ENCODE measurements at regions not wholly inside any gene's neighbourhood (a gene's known extent, or its start where the extent isn't known, plus 50 kb on each side); places are given as distances from the start of the nearest gene placed in this dataset.

DNA sequence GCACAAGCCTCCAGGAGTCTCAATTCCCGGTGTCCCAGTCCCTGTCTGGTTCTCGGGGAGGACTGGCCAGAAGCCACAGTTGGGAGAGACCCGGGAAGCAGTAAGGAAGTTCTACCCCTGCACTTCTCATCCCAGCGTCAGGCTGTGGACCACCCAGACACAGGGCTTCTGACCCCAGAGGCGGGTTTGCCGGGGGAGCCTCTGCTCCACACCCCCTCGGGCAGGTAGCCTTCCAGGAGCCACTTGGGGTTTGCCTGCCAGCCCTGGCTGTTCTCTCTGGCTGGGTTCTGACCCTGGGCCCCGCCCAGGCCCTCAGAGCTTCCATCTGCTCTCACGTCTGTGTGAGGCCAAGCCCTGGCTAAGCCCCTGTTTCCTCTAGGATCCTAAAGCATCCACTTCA lies 94.4 kb upstream of the GPC1 start:
- no peak for DNase-seq (ENCODE audit: low read depth in 2 of 2)

DNA sequence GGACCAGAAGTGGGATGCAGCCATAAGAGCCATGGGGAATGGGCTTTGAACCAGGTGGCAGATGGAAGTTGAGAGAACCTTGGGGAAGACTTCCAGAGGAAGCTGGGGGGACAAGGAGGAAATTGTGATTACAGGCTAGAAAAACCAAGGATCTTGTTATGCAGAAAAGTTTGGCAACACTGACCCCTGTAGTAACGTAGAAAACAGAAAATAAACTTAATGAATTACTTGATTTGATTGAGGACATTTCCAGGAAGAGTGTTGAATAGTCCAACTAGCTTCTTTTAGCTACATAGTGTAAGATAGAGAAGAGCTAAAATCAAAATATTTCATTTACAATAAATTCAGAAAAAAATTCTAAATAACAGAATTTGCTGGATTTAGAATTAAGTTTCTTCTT lies 91.9 kb upstream of the GPC1 start:
- DNase-seq (ENCODE audit: low read depth in 2 of 2) = no peak

GRCh38 chr2:240344904-240345303 lies 90.6 kb upstream of the GPC1 start:
- DNase-seq (ENCODE audit: low read depth in 2 of 2) = no peak

DNA sequence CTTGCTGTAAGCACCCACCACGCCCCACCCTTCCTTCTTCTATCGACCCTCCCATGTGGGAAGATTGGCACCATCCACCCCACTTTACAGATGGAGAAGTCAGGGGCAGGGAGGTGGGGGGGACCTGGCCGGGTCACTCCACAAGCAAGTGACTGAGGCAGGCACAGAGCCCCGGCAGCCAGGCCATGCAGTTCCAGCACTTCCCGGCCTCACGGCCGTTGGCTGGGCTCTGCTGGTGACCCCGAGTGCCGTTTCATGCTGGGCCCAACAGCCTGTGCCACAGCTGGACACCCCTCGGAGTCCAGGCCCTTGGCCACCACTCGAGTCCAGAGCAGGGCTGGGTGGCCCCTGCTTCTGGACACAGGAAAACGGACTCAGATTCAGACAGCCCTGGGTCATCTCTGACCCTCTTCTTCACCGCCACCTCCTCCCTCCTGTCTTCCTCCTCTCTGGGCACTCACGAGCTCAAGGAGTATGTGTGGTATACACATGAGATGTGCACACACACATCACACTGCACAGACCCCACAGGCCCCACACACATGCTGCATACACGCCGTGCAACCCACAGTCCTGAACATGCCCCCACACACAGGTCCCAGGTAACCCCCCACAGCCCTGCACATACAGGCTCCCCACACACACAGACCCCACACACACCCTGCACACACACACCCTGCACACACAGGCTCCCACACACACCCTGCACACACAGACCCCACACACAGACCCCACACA lies 89.3 kb upstream of the GPC1 start:
- no peak for DNase-seq (ENCODE audit: low read depth in 2 of 2)

GRCh38 chr2:240346753-240347372 lies 88.6 kb upstream of the GPC1 start:
- no peak for DNase-seq (ENCODE audit: low read depth in 2 of 2)

- DNase-seq (ENCODE audit: low read depth in 2 of 2) = no peak
These were observed 88.0 kb upstream of the GPC1 start for GRCh38 chr2:240347373-240347940.

- DNase-seq (ENCODE audit: low read depth in 2 of 2) = no peak
These were observed 87.4 kb upstream of the GPC1 start for GRCh38 chr2:240347949-240348500.

- no peak for DNase-seq (ENCODE audit: low read depth in 2 of 2)
These were observed 86.9 kb upstream of the GPC1 start for GRCh38 chr2:240348522-240348921.

DNA sequence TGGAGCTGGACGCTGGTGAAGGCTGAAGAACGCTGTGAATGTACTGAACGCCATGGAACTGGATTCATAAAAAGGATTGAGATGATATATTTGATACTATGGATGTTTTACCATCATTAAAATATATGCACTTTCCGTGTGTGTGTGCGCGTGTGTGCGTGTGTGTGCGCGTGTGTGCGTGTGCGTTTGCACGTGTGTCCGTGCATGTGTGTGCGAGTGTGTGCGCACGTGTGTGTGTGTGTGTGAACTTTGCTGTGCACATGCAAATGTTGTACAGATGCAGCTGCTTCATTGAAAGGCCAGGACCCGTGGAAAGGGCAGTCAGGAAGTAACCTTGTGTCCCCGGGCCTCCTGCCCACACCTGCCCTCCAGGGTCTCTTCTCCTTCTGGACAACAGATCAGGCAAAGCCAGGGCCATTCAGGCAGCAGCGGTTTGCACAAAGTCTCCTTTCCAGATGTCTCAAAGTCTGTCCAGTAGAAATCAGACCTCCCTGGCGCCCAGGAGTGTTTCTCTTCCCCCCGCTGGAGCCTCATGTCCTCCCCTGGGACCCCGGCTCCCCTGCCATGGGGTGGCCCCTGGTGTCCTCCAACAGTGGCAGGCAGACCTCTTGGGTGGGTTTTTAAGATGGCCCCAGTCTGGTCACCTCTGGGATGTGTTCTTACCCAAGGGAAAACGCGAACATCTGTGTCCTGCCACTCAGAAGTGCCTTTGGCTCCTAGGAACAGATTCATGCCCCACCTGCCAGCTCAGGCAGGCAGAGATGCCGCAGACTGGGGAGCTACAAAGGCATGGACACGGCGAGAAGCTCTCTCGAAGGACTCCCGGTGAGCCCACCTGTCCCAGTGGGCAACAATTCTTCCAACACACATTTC lies 86.1 kb upstream of the GPC1 start:
- DNase-seq (ENCODE audit: low read depth in 2 of 2) = no peak

DNA sequence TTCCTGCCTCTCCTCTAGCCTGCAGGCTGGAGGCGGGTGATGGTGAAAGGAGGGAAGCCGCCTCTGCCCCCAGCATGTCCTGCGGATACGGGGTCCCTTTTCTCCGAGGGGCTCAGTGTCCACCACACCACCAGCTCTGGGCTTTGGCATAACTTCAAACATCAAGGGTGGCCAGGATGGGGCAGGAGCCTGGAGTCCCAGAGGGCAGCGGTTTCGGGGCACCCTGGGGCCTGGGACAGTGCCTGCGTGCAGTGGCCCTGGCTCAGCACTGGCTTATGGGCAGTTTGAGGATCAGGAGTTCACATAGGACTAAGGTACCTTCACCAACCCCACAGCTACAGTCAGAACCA lies 85.5 kb upstream of the GPC1 start:
- no peak for DNase-seq (ENCODE audit: low read depth in 2 of 2)

- DNase-seq (ENCODE audit: low read depth in 2 of 2) = no peak
These were observed 84.8 kb upstream of the GPC1 start for GRCh38 chr2:240350696-240351087.

DNA sequence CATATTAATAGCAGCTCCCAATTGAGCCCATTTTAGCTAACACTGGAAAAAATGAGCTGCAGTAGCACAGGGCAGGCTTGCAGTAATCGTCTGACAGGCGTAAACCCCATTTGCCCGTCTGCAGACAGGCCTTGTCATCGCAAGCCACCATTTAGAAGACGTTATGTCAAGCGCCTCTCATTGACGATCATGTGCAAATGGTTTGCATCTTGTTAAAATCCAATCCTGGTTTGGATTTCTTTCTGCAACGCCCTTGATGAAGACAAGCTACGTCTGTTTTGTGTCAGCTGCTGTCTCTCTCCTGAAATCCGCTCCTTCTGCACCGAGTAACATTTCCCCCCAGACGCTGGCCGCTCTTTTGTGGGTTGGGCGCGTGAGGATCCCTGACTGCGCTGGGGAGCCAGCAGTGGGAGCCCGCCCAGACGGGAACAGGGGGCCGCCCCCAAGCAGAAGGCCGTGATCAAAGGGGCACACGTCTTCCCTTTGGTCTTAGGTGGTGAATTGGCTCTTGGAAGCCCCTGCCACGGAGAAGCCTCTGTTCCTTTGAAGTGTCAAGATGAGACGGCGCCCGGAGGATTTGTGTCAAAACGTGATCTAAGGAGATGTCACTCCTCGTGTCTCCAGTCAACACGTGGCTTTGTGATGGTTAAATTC lies 84.2 kb upstream of the GPC1 start:
- DNase-seq (ENCODE audit: low read depth in 2 of 2) = no peak

DNA sequence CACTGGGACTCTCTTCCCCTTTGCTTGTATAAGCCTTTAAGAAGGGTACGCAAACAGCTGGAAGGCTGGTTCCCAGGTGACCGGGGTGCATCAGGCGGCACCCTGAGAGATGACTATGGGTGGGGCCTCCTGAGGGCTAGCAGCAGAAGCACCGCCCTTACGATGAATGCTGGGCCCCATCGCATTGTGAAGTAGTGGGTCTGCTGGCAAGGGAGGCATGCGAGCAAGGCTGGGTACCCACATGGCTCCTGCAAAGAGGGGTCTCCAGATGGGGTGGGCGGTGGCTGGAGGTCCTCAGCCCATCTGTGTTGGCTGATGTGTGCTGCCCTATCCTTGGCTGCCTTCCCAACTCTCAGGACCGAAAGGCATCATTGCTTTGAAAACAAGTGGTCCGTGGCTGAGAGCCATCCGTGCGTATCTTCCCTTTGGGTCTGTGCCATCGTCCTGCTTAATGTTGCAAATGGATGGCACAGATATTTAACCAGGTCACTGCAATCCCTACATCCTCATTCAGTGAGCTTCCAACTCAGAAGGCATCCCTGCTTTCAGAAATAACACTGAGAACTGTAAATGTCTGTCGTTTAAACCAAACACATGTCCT lies 83.5 kb upstream of the GPC1 start:
- no peak for DNase-seq (ENCODE audit: low read depth in 2 of 2)

- DNase-seq (ENCODE audit: low read depth in 2 of 2) = no peak
These were observed 82.2 kb upstream of the GPC1 start for GRCh38 chr2:240353086-240353798.

- DNase-seq (ENCODE audit: low read depth in 2 of 2) = no peak
These were observed 81.5 kb upstream of the GPC1 start for GRCh38 chr2:240353944-240354343.

DNA sequence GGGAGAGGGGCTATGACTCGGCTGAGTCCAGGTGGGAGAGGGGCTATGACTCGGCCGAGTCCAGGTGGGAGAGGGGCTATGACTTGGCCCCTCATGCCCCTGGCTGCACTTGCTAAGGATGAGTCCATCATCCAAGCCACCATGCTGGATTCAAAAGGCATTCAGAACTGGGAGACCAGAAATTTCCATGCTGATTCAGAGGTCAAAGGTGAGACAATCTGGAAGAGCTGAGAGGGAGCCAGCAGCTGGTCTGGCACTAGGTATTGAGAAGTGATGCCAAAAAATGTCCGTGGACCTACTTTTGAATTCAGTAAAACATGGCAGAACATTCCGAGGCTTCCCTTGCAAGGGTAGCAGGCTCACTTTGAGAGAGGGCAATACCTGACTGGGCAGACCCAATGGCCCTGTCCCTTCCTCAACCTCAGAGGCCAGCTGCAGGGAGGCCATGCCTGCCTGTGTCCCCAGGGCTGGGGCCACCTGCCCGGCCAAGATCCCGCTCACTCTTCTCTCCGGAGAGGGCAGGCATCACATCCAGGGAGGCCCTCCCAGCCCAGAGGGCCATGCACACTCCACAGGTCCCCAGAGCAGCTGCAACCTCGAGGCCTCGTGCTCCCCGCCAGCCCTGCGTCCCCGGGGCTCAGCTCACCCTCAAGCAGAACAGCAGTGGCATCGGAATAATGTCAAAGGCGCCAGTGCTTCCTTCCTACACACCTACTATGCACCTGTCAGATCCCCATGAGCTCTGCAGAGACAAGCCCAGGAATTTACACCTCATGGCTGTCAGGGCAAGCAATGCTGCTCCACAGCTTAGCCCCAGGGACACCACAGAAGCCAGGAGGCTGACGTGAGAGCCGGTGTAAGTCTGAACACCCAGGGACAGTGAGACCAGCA lies 80.2 kb upstream of the GPC1 start:
- peak; percentile 23 to 30 for DNase-seq (ENCODE audit: low read depth in 2 of 2)

GRCh38 chr2:240355962-240356361 lies 79.5 kb upstream of the GPC1 start:
- DNase-seq (ENCODE audit: low read depth in 2 of 2) = no peak

DNA sequence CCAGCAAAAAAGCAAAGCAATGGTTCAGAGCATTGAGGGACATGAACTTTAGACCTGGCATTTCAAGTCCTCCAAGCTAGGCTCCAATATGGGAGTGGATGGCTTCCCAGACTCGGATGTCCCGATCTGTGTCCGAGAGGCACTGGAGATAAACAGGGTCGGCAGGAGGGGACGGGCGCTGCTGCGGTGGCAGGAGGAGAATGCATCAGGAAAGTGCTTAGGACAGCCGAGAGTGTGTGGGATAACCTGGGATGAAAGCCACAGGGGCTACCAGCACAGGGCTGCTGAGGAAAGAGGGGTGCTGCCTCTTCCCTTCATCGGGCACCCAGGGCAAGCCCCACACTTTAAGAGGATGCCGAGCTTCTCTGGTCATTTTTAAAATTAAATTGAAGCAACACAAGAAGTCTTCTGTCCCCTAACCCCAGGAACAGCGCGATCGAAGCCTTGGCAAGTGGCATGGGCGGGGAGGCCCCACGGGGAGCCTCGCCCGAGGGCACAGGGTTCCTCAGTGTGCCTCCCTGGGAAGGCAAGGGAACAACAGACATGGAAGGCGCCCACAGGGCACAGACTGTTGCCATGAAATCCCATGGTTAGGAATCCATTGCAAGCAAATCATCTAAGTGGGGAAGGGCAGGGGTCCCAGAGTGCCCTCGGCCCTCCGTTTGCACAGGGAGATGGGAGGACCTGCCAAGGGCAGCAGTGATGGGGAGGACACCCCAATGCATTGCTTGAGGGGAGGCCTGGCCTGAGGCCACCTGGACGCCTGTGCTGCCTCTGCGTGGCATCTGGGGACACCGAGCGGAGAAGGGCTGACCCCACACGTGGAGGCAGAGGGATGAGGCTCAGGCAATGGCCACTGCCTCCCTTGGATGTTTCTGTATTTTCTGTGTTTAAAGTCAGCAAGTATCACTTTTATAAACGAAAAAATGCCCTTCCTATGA lies 78.5 kb upstream of the GPC1 start:
- DNase-seq (ENCODE audit: low read depth in 2 of 2) = no peak
